ENCODE measurements at regions not wholly inside any gene's neighbourhood (a gene's known extent, or its start where the extent isn't known, plus 50 kb on each side); places are given as distances from the start of the nearest gene placed in this dataset.

DNA sequence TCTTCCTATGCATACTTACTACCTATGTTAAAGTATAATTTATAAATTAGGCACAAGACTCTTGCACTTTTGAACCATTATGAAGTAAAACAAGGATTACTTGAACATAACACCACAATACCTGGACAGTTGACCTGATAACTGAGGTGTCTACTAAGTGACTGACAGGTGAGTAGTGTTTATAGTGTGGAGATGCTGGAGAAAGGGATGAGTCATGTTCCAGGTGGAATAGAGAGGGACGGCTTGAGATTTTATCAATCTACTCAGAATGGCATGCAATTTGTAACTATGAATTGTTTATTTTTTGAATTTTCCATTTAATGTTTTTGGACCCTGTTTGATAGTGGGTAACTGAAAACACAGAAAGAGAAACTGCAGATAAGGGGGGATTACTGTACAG lies 287.6 kb downstream of the MAP2K6 start:
- TF ChIP-seq, protein P1, sequence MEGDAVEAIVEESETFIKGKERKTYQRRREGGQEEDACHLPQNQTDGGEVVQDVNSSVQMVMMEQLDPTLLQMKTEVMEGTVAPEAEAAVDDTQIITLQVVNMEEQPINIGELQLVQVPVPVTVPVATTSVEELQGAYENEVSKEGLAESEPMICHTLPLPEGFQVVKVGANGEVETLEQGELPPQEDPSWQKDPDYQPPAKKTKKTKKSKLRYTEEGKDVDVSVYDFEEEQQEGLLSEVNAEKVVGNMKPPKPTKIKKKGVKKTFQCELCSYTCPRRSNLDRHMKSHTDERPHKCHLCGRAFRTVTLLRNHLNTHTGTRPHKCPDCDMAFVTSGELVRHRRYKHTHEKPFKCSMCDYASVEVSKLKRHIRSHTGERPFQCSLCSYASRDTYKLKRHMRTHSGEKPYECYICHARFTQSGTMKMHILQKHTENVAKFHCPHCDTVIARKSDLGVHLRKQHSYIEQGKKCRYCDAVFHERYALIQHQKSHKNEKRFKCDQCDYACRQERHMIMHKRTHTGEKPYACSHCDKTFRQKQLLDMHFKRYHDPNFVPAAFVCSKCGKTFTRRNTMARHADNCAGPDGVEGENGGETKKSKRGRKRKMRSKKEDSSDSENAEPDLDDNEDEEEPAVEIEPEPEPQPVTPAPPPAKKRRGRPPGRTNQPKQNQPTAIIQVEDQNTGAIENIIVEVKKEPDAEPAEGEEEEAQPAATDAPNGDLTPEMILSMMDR (conservative IDR thresholded peaks at IDR 0.05; ENCODE audit: low read depth), result no peak
- H3K27ac ChIP-seq, result no peak overlapping the region
- ChIA-PET CTCF (no interaction called here), POLR2A (ENCODE audit: low non-redundant PET) (no interaction called here)
- peak; percentile 4 for DNase-seq (ENCODE audit: low spot score)

DNA sequence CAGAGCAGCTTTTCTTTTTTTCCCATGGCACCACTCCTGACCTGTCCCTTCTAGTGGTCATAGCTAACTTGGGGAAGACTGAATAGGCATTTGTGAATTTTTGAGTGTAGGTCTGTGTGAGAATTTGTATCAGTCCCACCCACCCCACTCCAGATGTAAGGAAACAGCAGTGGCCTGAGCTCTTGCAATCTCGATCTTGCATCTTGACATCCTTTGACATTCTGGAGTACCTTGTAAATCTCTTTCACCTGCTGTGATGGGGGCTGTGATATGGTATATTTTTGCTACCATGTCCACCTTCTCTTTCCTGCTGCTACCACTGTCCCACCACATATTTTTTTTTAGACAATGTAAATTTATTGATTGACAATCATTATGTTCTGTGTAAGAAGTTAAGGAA lies 289.3 kb downstream of the MAP2K6 start:
- H3K27ac ChIP-seq, result no peak overlapping the region
- ChIA-PET POLR2A (ENCODE audit: low non-redundant PET) (no interaction called here), CTCF (no interaction called here)
- TF ChIP-seq, protein P1 (conservative IDR thresholded peaks at IDR 0.05; ENCODE audit: low read depth), result no peak
- DNase-seq (ENCODE audit: low spot score), result no peak

DNA sequence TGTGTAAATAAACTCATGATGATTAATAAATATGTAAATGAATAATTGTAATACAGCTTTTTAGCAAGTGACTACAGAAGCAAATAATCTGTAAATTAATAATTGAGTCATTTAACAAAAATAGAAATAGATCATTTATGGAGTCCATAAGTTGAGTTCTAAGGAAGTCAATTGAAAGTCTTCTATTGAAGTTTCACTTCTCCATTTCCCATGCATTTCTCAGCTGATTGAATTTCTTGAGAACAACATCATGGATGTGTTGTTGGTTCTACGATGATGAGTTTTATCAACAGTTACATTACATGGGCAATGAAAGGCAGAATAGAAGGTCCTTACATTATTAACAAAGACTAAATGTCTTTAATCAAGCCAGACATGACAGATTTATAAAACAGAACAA lies 290.4 kb downstream of the MAP2K6 start:
- H3K27ac ChIP-seq, result no peak overlapping the region
- CTCF ChIA-PET, result no interaction called here
- DNase-seq (ENCODE audit: low spot score), result no peak
- POLR2A ChIA-PET (ENCODE audit: low non-redundant PET), result no interaction called here
- TF ChIP-seq, protein P1 (conservative IDR thresholded peaks at IDR 0.05; ENCODE audit: low read depth), result no peak

DNA sequence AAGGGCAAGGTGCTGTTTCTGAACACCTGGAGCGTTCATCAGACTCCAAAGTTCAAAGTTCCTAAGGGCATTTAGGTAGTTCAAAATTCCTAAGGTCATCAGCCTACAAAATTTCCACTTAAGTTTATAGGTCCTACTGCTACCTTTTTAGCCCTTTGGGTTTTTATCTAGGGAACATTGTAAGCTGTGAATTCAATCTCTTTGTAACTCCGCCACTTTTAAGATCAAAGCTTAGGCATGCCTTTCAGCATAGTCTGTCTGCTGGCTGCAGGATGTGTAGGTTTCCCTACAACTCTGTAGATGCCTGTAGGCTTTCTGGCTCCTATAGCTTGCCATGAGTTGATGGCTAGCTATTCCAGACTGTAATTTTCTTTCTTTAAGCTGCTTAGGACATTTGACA lies 291.6 kb downstream of the MAP2K6 start:
- POLR2A ChIA-PET (ENCODE audit: low non-redundant PET), result no interaction called here
- CTCF ChIA-PET, result no interaction called here
- TF ChIP-seq, protein P1 (conservative IDR thresholded peaks at IDR 0.05; ENCODE audit: low read depth), result no peak
- H3K27ac ChIP-seq, result no peak overlapping the region
- no peak for DNase-seq (ENCODE audit: low spot score)

DNA sequence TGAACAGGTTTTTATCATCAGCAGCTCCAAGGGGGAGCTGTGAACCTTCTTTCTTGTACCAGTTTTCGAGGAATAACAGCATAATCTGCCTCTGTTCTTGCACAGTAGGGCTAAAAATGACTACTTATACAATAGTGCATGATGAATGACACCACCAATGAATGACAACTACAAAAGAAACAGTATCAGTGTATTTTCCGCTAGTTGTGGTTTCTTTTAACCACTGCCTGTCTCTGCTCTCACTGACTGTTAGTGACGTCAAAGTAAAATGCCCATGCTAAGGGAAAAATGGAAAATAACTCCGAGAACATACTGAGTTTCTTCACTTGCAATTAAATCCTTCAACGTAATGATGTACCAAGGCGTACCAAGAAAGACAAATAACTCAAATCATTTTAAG lies 294.9 kb downstream of the MAP2K6 start:
- no peak for DNase-seq (ENCODE audit: low spot score)
- TF ChIP-seq, protein P1 (conservative IDR thresholded peaks at IDR 0.05; ENCODE audit: low read depth), result no peak
- no peak overlapping the region for H3K27ac ChIP-seq
- ChIA-PET POLR2A (ENCODE audit: low non-redundant PET) (no interaction called here), CTCF (no interaction called here)

DNA sequence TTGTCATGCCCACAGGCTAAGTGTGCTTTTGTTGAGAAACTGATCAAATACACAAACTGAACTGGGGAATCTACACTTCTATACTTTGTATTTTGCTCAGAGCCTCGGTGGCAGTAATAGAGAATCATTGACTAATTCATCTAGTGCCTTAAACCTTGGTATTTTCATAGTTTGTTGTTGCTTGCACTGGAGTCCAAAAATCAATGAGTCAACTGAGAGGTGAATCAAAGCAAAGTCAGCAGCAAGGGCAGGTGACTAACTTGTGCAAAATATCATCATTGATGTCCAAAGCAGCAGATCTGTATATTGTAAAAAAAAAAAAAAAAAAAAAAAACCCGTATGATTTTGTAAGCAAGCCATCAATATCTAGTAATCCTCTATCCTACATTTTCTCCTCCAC lies 296.4 kb downstream of the MAP2K6 start:
- no peak overlapping the region for H3K27ac ChIP-seq
- ChIA-PET CTCF (no interaction called here), POLR2A (ENCODE audit: low non-redundant PET) (no interaction called here)
- TF ChIP-seq, protein P1 (conservative IDR thresholded peaks at IDR 0.05; ENCODE audit: low read depth), result no peak
- DNase-seq (ENCODE audit: low spot score), result no peak

DNA sequence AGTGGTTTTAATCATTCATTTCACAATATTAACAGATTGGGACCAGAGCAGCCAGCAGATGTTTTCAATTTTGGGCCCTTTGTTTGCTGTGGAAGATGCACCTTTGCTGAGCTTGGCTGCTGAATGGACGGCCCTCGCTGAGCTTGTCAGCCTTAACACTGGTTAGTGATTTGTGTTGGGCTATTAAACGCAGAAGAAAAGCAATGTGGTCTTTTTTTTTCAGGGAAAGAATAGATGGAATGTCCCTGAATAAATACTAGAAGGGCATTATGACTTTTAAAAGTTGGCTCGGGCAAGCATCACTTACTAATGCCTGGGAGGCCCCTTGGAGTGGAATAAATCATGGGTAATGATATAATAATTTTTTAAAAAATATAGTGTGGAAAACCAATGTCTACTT lies 297.0 kb downstream of the MAP2K6 start:
- ChIA-PET CTCF (no interaction called here), POLR2A (ENCODE audit: low non-redundant PET) (no interaction called here)
- no peak for DNase-seq (ENCODE audit: low spot score)
- no peak overlapping the region for H3K27ac ChIP-seq
- TF ChIP-seq, protein P1 (conservative IDR thresholded peaks at IDR 0.05; ENCODE audit: low read depth), result no peak

Data from RWPE1 (cell line).